ENCODE measurements at regions not wholly inside any gene's neighbourhood (a gene's known extent, or its start where the extent isn't known, plus 50 kb on each side); places are given as distances from the start of the nearest gene placed in this dataset.
A peak's percentile ranks its signal among the peaks of the same experiment; 100 is the strongest.

GRCh38 chr9:30688801-30689200, 1695.6 kb upstream of the ACO1 start:
- Mint-ChIP-seq H3K4me3 (no peak overlapping the region), H3K36me3 (peaks cover 0 to 5% (median 0%) of the 10 kb centered on the region in 3 donors), H3K9me3 (peaks cover 0 to 22% (median 4%) of the 10 kb centered on the region in 9 donors), H3K27me3 (no peaks in the 10 kb centered on the region), H3K4me1 (no peaks in the 10 kb centered on the region), H3K27ac (peak overlapping the region in 1 of 10 donors; percentile 15)
- POLR2A ChIA-PET, result no interaction called here
- no peak for DNase-seq
- ATAC-seq, result no peak

DNA sequence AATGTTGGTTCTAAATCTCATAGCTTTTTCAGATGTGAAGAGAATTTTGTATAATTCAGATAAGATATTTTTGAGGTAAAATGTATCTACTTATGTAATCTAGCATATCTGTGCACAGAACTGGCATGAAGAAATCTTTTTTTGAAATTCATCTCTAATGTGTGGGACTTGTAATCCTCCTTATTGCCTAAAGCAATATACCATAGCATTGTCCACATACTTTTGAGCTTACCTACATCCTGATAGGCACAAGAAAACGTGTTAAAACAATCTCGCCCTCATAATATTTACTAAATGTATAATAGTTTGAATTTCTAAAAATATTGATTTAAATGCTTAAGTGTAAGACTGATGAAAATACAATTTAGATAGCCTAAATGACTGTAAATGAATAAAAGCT, 1686.5 kb upstream of the ACO1 start:
- DNase-seq (no peak), ATAC-seq (no peak)
- Mint-ChIP-seq H3K36me3 (no peaks in the 10 kb centered on the region), H3K27me3 (peaks cover 0 to 2% (median 0%) of the 10 kb centered on the region in 5 donors), H3K27ac (no peak overlapping the region), H3K9me3 (peaks cover 0 to 3% (median 0%) of the 10 kb centered on the region in 9 donors), H3K4me1 (no peaks in the 10 kb centered on the region), H3K4me3 (no peak overlapping the region)
- POLR2A ChIA-PET, result no interaction called here

GRCh38 chr9:30711591-30711990, 1672.9 kb upstream of the ACO1 start:
- Mint-ChIP-seq H3K36me3 (no peaks in the 10 kb centered on the region), H3K4me3 (no peak overlapping the region), H3K27ac (no peak overlapping the region), H3K27me3 (no peaks in the 10 kb centered on the region), H3K4me1 (no peaks in the 10 kb centered on the region), H3K9me3 (peaks cover 0 to 4% (median 0%) of the 10 kb centered on the region in 9 donors)
- DNase-seq (no peak), ATAC-seq (no peak)
- POLR2A ChIA-PET, result no interaction called here

DNA sequence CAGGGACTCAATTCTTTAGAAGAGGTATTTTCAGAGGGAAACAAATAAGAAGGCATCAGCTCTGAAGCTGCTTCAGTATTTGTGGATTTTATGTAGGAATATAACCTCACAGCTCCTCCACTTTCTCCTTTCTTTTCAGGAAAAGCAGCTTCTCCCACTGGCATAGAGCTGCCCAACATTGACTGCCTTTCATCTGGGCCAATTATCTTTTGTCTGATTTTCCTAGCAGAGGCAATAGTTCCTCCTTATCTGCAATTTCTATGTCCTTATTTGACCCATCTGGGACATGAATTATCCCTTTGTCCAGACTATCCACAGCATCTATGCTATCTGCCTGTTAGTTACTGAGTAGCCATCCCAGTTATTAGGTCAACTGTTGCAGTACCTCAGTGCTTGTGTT, 1671.2 kb upstream of the ACO1 start:
- no peaks in the 10 kb centered on the region for H3K4me1 Mint-ChIP-seq
- no peaks in the 10 kb centered on the region for H3K36me3 Mint-ChIP-seq
- ATAC-seq (no peak), DNase-seq (no peak)
- POLR2A ChIA-PET, result no interaction called here
- H3K9me3 Mint-ChIP-seq, result peaks cover 0 to 2% (median 0%) of the 10 kb centered on the region in 9 donors
- H3K4me3 Mint-ChIP-seq, result no peak overlapping the region
- H3K27me3 Mint-ChIP-seq, result no peaks in the 10 kb centered on the region
- H3K27ac Mint-ChIP-seq, result no peak overlapping the region

DNA sequence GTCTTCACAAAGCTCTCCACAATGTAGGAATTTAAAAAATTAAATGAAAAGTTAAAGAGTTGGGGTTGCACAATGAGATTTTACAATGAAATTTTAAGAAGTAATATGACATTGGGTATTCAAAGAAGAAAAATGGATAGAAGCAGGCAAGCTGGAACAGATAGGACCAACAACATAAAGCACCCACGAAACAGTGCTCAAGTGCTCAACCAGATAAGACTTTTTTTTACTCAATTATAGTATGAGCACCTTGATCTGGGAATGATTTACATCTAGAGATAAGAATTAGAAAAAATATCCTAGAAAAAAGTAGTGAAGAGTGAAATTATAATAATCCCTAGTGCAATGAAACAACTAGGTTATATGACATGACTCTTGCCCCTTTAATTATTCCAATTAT, 1670.1 kb upstream of the ACO1 start:
- Mint-ChIP-seq H3K4me3 (no peak overlapping the region), H3K36me3 (no peaks in the 10 kb centered on the region), H3K4me1 (no peaks in the 10 kb centered on the region), H3K9me3 (peaks cover 0 to 2% (median 0%) of the 10 kb centered on the region in 9 donors), H3K27me3 (no peaks in the 10 kb centered on the region), H3K27ac (no peak overlapping the region)
- ATAC-seq, result no peak
- no peak for DNase-seq
- POLR2A ChIA-PET, result no interaction called here

DNA sequence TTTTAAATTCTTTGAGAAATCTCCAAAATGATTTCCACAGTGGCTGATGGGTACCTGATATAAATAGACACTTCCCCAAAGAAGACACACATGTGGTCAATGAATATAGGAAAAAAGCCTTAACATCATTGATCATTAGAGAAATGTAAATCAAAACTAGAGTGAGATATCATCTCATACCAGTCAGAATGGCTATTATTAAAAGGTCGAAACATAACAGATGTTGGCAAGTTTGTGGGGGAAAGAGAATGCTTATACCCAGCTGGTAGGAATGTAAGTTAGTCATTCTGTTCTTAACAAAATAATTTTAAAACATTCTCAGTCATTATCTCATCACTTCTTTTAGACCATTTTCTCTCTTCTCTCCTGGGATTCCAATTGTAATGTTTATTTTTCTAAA, 1666.0 kb upstream of the ACO1 start:
- Mint-ChIP-seq H3K4me1 (no peaks in the 10 kb centered on the region), H3K27me3 (peaks cover 0 to 6% (median 0%) of the 10 kb centered on the region in 5 donors), H3K4me3 (no peak overlapping the region), H3K27ac (no peak overlapping the region), H3K9me3 (peaks cover 0 to 3% (median 0%) of the 10 kb centered on the region in 9 donors), H3K36me3 (no peaks in the 10 kb centered on the region)
- POLR2A ChIA-PET, result no interaction called here
- no peak for DNase-seq
- ATAC-seq, result no peak

DNA sequence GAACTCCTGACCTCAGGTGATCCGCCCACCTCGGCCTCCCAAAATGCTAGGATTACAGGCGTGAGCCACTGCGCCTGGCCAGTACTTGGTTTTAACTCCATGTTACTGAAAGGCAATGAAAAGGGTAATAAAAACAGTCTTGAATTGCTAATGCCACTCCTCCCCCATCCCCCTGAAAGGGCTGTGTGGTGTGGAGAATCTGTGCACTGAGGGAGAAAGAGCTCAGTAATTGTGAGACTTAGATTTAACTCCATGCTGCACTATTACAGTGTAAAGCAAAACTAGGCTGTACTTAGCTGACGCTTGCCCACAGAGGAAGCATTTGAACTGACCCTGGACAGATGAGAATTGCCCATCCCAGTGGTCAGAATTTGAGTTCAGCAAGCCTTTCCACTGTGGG, 1662.4 kb upstream of the ACO1 start:
- no peak for DNase-seq
- POLR2A ChIA-PET, result no interaction called here
- H3K9me3 Mint-ChIP-seq, result peaks cover 0 to 14% (median 0%) of the 10 kb centered on the region in 9 donors
- no peak for ATAC-seq
- H3K4me3 Mint-ChIP-seq, result no peak overlapping the region
- peaks cover 0 to 6% (median 1%) of the 10 kb centered on the region in 5 donors for H3K27me3 Mint-ChIP-seq
- no peak overlapping the region for H3K27ac Mint-ChIP-seq
- H3K4me1 Mint-ChIP-seq, result no peaks in the 10 kb centered on the region
- no peaks in the 10 kb centered on the region for H3K36me3 Mint-ChIP-seq

DNA sequence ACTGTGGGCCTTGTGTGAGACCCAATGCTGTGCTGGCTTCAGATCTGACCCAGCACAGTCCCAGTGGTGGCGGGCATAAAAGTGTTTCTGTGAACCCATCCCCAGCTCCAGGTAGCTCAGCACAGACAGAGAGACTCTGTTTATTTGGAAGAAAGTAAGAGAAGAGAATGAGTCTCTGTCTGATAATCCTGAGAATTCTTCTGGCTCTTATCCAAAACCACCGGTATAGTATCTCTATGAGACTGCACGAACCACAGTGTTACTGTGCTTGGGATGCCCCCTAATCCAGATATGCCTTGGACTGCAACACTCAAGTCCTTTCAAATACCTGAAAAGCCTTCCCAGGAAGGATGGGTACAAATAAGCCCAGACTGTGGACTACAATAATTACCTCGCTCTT, 1660.8 kb upstream of the ACO1 start:
- ATAC-seq, result no peak
- Mint-ChIP-seq H3K27me3 (peaks cover 0 to 6% (median 1%) of the 10 kb centered on the region in 5 donors), H3K27ac (no peak overlapping the region), H3K36me3 (no peaks in the 10 kb centered on the region), H3K9me3 (peaks cover 0 to 14% (median 0%) of the 10 kb centered on the region in 9 donors), H3K4me1 (no peaks in the 10 kb centered on the region), H3K4me3 (no peak overlapping the region)
- DNase-seq, result no peak
- POLR2A ChIA-PET, result no interaction called here

DNA sequence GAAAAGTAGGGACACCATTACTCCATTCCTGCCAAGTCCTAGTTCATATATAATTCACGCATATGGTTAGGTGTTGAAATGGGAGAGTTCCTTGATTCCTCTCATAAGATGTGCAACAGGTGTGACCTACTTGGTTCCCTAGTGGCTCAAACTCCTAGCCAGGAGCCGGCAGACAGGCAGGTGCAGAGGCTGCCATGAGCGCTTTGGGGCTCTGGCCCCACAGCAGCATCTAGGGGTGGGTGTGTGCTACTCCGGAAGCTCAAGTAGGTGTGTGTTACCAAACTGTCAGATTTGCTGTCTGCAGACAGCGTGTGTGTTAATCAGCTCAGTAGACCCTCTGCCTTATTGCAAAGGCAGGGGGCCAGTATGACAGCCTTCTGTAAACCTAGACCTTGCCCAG, 1652.4 kb upstream of the ACO1 start:
- DNase-seq, result no peak
- POLR2A ChIA-PET, result no interaction called here
- no peaks in the 10 kb centered on the region for H3K36me3 Mint-ChIP-seq
- H3K4me3 Mint-ChIP-seq, result no peak overlapping the region
- H3K9me3 Mint-ChIP-seq, result no peaks in the 10 kb centered on the region
- no peaks in the 10 kb centered on the region for H3K4me1 Mint-ChIP-seq
- no peak overlapping the region for H3K27ac Mint-ChIP-seq
- peak in 1 of 2 donors; percentile 16 for ATAC-seq
- H3K27me3 Mint-ChIP-seq, result no peaks in the 10 kb centered on the region

DNA sequence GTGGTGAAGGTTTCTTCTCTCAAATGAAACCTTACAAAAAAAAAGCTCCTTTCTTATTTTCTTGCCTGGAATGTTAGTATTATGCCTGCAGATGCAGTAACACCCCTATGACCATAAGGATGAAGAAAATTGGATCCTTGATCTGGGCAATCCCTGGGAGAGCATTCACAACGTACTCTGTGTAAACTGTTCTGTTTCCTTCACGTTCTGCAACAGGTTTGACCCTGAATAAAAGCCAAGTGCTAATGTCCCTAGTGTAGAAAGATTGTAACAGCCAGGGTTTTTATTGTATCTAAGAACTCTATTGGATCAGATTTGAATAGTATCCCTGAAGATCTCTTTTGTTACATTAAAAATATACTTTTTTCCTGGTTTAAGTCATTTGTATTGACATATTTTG, 1639.6 kb upstream of the ACO1 start:
- POLR2A ChIA-PET, result no interaction called here
- DNase-seq (no peak), ATAC-seq (no peak)
- Mint-ChIP-seq H3K4me1 (no peaks in the 10 kb centered on the region), H3K27me3 (peaks cover 0 to 10% (median 2%) of the 10 kb centered on the region in 5 donors), H3K4me3 (no peak overlapping the region), H3K36me3 (no peaks in the 10 kb centered on the region), H3K27ac (no peak overlapping the region), H3K9me3 (peaks cover 0 to 3% (median 0%) of the 10 kb centered on the region in 9 donors)

DNA sequence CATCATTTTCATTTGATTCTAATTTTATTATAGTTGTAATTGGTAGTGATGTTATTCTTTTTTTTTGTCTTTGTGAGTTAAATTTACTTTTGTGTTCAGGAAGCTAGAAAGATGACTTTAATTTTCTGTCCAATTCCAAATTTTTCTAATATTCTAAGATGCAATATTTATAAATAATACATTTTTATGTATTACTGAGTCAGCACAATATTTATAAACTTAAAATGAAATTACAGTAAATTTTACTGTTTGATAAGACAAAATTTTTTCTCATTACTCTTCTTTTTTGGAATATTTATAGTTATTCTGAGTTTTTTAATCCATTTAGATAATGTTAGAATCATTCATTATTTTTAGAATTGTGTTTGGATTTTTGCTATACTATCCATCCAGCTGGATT, 1637.9 kb upstream of the ACO1 start:
- no peaks in the 10 kb centered on the region for H3K36me3 Mint-ChIP-seq
- POLR2A ChIA-PET, result no interaction called here
- H3K9me3 Mint-ChIP-seq, result peaks cover 0 to 3% (median 0%) of the 10 kb centered on the region in 9 donors
- no peak overlapping the region for H3K27ac Mint-ChIP-seq
- H3K27me3 Mint-ChIP-seq, result peaks cover 0 to 10% (median 2%) of the 10 kb centered on the region in 5 donors
- H3K4me3 Mint-ChIP-seq, result no peak overlapping the region
- DNase-seq (no peak), ATAC-seq (no peak)
- no peaks in the 10 kb centered on the region for H3K4me1 Mint-ChIP-seq

GRCh38 chr9:30757723-30758122, 1626.7 kb upstream of the ACO1 start:
- no peaks in the 10 kb centered on the region for H3K4me1 Mint-ChIP-seq
- peak in 1 of 2 donors; percentile 35 for ATAC-seq
- H3K27me3 Mint-ChIP-seq, result no peaks in the 10 kb centered on the region
- no peak overlapping the region for H3K4me3 Mint-ChIP-seq
- no peaks in the 10 kb centered on the region for H3K36me3 Mint-ChIP-seq
- no peak overlapping the region for H3K27ac Mint-ChIP-seq
- DNase-seq, result no peak
- POLR2A ChIA-PET, result no interaction called here
- H3K9me3 Mint-ChIP-seq, result no peaks in the 10 kb centered on the region

DNA sequence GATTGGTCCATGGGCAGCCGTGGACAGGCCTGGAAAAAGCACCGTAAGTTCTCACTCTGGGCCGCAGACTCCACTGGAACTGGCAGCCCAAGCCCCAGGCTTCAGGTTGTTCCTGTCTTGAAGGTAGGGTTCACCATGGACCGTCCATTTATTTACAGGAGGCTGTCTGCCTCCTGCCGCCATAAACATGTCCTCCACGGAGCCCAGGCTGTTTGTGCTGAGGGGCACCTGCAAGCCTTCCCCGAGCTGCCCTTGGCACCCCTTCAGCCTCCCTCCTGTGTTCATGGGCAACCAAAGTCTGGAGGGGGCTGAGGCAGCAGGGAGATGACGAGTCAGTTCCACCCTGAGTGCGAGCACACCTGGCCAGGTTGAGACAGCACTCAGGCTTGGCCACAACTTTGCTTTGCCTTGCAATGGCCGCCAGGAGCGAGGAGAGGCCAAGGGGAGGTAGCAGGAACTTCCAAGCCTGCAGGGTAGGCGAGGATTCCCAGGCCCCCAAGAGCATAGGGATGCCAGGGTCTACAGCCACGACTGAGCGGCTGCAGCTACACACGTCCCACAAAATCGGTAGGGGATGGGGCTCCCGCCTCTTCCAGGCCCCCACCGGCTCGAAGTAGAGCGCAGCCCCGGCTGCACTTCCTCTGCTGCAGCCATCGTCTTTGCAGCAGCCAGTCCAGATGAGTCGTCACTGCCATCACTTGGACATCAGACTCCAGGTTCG, 1625.6 kb upstream of the ACO1 start:
- ATAC-seq (no peak), DNase-seq (peak in 1 of 10 donors; percentile 58)
- Mint-ChIP-seq H3K27me3 (no peaks in the 10 kb centered on the region), H3K36me3 (no peaks in the 10 kb centered on the region), H3K27ac (no peak overlapping the region), H3K9me3 (no peaks in the 10 kb centered on the region), H3K4me1 (no peaks in the 10 kb centered on the region), H3K4me3 (no peak overlapping the region)
- POLR2A ChIA-PET, result no interaction called here

DNA sequence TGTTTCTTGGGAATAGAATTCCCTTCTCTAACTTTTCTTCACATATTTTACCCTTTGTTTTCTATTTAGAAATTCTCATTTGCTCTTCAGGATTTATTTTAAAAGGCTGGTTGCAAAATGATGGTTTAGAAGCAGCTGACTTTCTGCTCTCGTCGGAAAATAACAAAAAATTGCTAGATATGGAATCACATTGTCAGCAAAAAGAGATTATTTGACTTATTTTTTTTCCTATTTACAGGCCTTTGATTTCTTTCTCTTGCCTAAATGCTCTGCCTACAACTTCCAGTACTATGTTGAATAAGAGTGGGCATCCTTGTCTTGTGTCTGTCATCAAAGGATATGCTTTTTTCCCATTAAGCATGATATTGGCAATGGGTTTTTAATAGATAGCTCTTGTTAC, 1619.1 kb upstream of the ACO1 start:
- ATAC-seq (no peak), DNase-seq (no peak)
- POLR2A ChIA-PET, result no interaction called here
- H3K36me3 Mint-ChIP-seq, result no peaks in the 10 kb centered on the region
- no peak overlapping the region for H3K4me3 Mint-ChIP-seq
- no peak overlapping the region for H3K27ac Mint-ChIP-seq
- H3K9me3 Mint-ChIP-seq, result peaks cover 0 to 2% (median 0%) of the 10 kb centered on the region in 9 donors
- H3K4me1 Mint-ChIP-seq, result no peaks in the 10 kb centered on the region
- peaks cover 0 to 5% (median 0%) of the 10 kb centered on the region in 5 donors for H3K27me3 Mint-ChIP-seq

All from naive thymus-derived CD8-positive, alpha-beta T cell (primary cell).